Sigmoid colon (tissue), 6 donors: ENCODE measurements at regions not wholly inside any gene's neighbourhood (a gene's known extent, or its start where the extent isn't known, plus 50 kb on each side); places are given as distances from the start of the nearest gene placed in this dataset.

Experiments
- DNase-seq: peaks from one replicate; pipeline ENCODE4 v3.0.0-alpha.2; 2019
- H3K27ac ChIP-seq, 4 donors: fragments of 200-600 bp; sonication (generic); one replicate each; pipeline ENCODE4 v1.5.1; 2016 to 2019; ENCODE audit warnings: mild to moderate bottlenecking in 1 of 4
- H3K27me3 ChIP-seq, 3 donors: fragments of 200-600 bp; sonication (generic); one replicate each; pipeline ENCODE4 v1.5.1; 2019; ENCODE audit warnings: mild to moderate bottlenecking in 1 of 3
- H3K36me3 ChIP-seq, 4 donors: fragments of 200-600 bp; sonication (generic); one replicate each; pipeline ENCODE4 v1.5.1; 2016 to 2019
- H3K4me1 ChIP-seq, 4 donors: fragments of 200-600 bp; sonication (generic); one replicate each; pipeline ENCODE4 v1.5.1; 2017 to 2019
- H3K4me3 ChIP-seq, 4 donors: fragments of 200-600 bp; sonication (generic); one replicate each; pipeline ENCODE4 v1.5.1; 2017 to 2019; ENCODE audit warnings: mild to moderate bottlenecking in 2 of 4, moderate library complexity in 1 of 4
- H3K9me3 ChIP-seq, 4 donors: fragments of 200-600 bp in 3 of 4; sonication (generic) in 3 of 4; one replicate each; pipeline versions ENCODE4 v1.5.1 to v1.6.1; 2013 to 2019
- EP300 ChIP-seq, 4 donors: sonication (generic); formaldehyde crosslinking; IDR thresholded peaks; one replicate each; pipeline ENCODE4 v1.6.1; 2017; ENCODE audit warnings: antibody characterized with exemption in 4 of 4
- POLR2A ChIP-seq, 2 donors: fragments of 450-650 bp; IDR thresholded peaks; one replicate each; pipeline ENCODE4 v1.6.1; 2016; ENCODE audit warnings: antibody characterized with exemption in 2 of 2, mild to moderate bottlenecking in 2 of 2, moderate library complexity in 2 of 2
- POLR2AphosphoS5 ChIP-seq, 4 donors: sonication (generic); formaldehyde crosslinking; IDR thresholded peaks; one replicate each; pipeline ENCODE4 v1.6.1; 2017; ENCODE audit warnings: antibody characterized with exemption in 4 of 4
- WGBS, 2 donors: extraction: QIAGEN DNeasy Blood & Tissue Kit; methylation state at CpG; one replicate each; pipeline ENCODE4 v1.1.7; 2013; 5-methylcytosine and 5-hydroxymethylcytosine counted together
- intact Hi-C: fragments of 100-400 bp; cut with DNase I; formaldehyde crosslinking; loops from one replicate; pipeline ENCODE4 v1.15.1; 2023
- TF ChIP-seq, protein P1 (sequence below), 4 experiments: fragments of 450-650 bp in 3 of 4; fragments of 200-600 bp in 1 of 4; IDR thresholded peaks; one replicate each; pipeline ENCODE4 v1.5.1; 2016 to 2019; ENCODE audit warnings: antibody characterized with exemption in 4 of 4, mild to moderate bottlenecking in 3 of 4, moderate library complexity in 2 of 4
- donor health status: healthy with polysubstance abuse.
- donor health status: healthy.

DNA sequence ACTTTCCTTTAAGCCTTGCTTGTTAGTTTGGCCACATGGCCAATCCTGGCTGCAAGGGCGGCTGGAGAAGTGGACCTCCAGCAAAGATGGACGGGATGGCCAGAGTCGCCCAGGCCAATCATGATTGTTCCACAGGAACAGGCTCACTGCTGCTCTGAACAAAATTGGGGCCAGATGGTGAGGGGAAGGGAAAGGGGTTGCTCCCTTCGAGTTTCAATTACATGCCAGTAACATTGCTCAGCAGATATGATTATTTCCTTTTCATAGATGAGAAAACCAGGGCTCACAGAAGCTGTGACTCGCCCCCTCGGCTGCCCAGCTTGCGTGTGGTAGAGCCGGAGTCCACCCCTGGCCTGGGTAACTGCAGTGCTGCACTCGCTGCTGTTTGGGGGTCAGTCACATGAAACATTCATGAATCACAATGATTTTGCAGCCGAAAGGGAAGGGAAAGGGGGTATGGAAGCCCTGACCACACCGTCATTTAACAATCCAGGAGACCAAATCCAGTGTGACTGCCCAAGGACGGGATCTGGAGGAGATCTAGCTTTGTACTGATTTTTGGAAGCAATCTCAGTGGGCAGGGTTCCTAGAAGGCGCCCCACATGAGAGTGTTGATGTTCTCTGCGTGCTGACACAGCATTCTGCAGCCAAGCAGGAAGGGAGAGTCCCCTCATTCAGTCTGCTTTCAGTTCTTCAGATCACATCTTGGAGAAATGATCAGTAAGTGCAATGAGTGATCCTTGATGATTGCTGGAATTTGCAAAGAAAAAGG, 77.3 kb upstream of the MSX1 start:
- Histone ChIP-seq H3K36me3 (no peaks in the 10 kb centered on the region), H3K27ac (no peak overlapping the region), H3K4me3 (no peak overlapping the region), H3K27me3 (peaks cover 0 to 5% (median 0%) of the 10 kb centered on the region in 3 donors), H3K4me1 (no peaks in the 10 kb centered on the region), H3K9me3 (peaks cover 0 to 2% (median 0%) of the 10 kb centered on the region in 4 donors)
- no peak for DNase-seq
- TF ChIP-seq POLR2A (IDR thresholded peaks at IDR 0.05) (no peak), EP300 (IDR thresholded peaks at IDR 0.05) (no peak), POLR2AphosphoS5 (IDR thresholded peaks at IDR 0.05) (no peak)
- TF ChIP-seq, protein P1, sequence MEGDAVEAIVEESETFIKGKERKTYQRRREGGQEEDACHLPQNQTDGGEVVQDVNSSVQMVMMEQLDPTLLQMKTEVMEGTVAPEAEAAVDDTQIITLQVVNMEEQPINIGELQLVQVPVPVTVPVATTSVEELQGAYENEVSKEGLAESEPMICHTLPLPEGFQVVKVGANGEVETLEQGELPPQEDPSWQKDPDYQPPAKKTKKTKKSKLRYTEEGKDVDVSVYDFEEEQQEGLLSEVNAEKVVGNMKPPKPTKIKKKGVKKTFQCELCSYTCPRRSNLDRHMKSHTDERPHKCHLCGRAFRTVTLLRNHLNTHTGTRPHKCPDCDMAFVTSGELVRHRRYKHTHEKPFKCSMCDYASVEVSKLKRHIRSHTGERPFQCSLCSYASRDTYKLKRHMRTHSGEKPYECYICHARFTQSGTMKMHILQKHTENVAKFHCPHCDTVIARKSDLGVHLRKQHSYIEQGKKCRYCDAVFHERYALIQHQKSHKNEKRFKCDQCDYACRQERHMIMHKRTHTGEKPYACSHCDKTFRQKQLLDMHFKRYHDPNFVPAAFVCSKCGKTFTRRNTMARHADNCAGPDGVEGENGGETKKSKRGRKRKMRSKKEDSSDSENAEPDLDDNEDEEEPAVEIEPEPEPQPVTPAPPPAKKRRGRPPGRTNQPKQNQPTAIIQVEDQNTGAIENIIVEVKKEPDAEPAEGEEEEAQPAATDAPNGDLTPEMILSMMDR (IDR thresholded peaks at IDR 0.05), result no peak
- WGBS, 2 donors, result 60 to 79% methylated on average over 14 of the region's 14 CpGs
- intact Hi-C loops, result no loop called here

DNA sequence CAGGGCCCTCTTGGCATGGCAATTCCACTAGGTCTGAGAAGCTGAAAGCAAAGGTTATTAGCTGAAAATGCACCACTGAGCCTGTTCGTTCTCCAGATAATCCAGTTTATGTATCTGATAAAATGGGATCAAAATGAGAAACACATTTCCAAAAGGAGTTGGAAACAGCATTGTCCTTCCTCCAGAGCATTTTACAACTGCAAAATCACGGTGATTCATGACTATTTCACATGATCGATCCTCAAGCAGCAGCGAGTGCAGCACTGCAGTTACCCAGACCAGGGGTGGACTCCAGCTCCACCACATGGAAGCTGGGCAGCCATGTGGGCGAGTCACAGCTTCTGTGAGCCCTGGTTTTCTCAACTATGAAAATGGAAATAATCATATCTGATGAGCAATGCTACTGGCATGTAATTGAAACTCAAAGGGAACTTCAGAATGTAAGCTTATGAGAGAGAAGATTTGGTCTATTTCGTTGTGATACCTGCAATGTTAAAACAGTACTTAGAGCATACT, 78.7 kb upstream of the MSX1 start:
- TF ChIP-seq EP300 (IDR thresholded peaks at IDR 0.05), result no peak
- TF ChIP-seq POLR2AphosphoS5 (IDR thresholded peaks at IDR 0.05), result no peak
- TF ChIP-seq, protein P1 (IDR thresholded peaks at IDR 0.05), result no peak
- Histone ChIP-seq H3K27me3 (peaks cover 0 to 5% (median 0%) of the 10 kb centered on the region in 3 donors), H3K36me3 (no peaks in the 10 kb centered on the region), H3K4me3 (no peak overlapping the region), H3K9me3 (peaks cover 0 to 2% (median 0%) of the 10 kb centered on the region in 4 donors), H3K27ac (no peak overlapping the region), H3K4me1 (no peaks in the 10 kb centered on the region)
- 87 to 90% methylated on average over 6 of the region's 6 CpGs for WGBS, 2 donors
- DNase-seq, result no peak
- intact Hi-C loops, result no loop called here

DNA sequence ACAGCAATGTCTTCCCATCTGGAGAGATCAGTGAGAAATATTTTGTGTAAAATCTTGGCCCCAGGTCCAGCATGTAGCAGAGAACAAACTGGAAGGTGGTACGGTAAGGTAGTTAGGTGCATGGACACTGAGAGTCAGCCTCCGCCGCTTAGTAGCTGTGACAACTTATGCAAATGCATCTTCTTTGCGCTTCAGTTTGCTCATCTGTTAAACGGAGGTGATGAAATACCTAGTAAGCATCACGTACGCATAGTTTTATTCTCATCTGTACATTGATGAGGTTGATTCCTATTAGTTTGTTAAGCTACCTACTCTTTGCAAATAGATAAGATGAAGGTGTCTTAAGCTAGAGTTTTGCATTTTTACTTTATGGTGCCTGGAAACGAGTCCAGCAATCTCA, 80.0 kb upstream of the MSX1 start:
- DNase-seq, result no peak
- 85 to 87% methylated on average over 8 of the region's 8 CpGs for WGBS, 2 donors
- Histone ChIP-seq H3K36me3 (no peaks in the 10 kb centered on the region), H3K4me1 (no peaks in the 10 kb centered on the region), H3K27me3 (peaks cover 0 to 5% (median 0%) of the 10 kb centered on the region in 3 donors), H3K27ac (no peak overlapping the region), H3K4me3 (no peak overlapping the region), H3K9me3 (peaks cover 0 to 2% (median 0%) of the 10 kb centered on the region in 4 donors)
- intact Hi-C loops, result no loop called here
- TF ChIP-seq POLR2A (IDR thresholded peaks at IDR 0.05) (no peak), POLR2AphosphoS5 (IDR thresholded peaks at IDR 0.05) (no peak), EP300 (IDR thresholded peaks at IDR 0.05) (no peak)
- TF ChIP-seq, protein P1 (IDR thresholded peaks at IDR 0.05), result no peak

- Histone ChIP-seq H3K9me3 (peaks cover 0 to 2% (median 0%) of the 10 kb centered on the region in 4 donors), H3K27ac (no peak overlapping the region), H3K36me3 (no peaks in the 10 kb centered on the region), H3K27me3 (peaks cover 0 to 5% (median 0%) of the 10 kb centered on the region in 3 donors), H3K4me3 (no peak overlapping the region), H3K4me1 (no peaks in the 10 kb centered on the region)
- TF ChIP-seq, protein P1 (IDR thresholded peaks at IDR 0.05), result no peak
- TF ChIP-seq POLR2A (IDR thresholded peaks at IDR 0.05), result no peak
- TF ChIP-seq POLR2AphosphoS5 (IDR thresholded peaks at IDR 0.05), result no peak
- TF ChIP-seq EP300 (IDR thresholded peaks at IDR 0.05), result no peak
- intact Hi-C loops, result no loop called here
- 89 to 94% methylated on average over 2 of the region's 2 CpGs for WGBS, 2 donors
- no peak for DNase-seq
These were observed 80.4 kb upstream of the MSX1 start for GRCh38 chr4:4779054-4779453.
